SK-N-SH treated with all-trans-retinoic acid at 6 μM for 48 hours (cell line): ENCODE measurements at regions not wholly inside any gene's neighbourhood (a gene's known extent, or its start where the extent isn't known, plus 50 kb on each side); places are given as distances from the start of the nearest gene placed in this dataset.

Source experiments
- ARNTL ChIP-seq: fragments of 450-650 bp; formaldehyde crosslinking; IDR thresholded peaks from 2 replicates; pipeline ENCODE4 v1.5.0; 2020; ENCODE audit warnings: low read depth, mild to moderate bottlenecking, moderate library complexity, borderline replicate concordance
- BACH2 ChIP-seq: fragments of 250-450 bp; sonication (Bioruptor Pico); IDR thresholded peaks from 2 replicates; pipeline ENCODE4 v1.9.0; 2021; ENCODE audit warnings: mild to moderate bottlenecking, borderline replicate concordance
- CSRNP3 ChIP-seq: fragments of 250-450 bp; sonication (Bioruptor Pico); IDR thresholded peaks from 2 replicates; pipeline ENCODE4 v1.5.1; 2021; ENCODE audit warnings: mild to moderate bottlenecking, moderate library complexity
- GLIS3 ChIP-seq: fragments of 250-450 bp; sonication (Bioruptor Pico); IDR thresholded peaks from 2 replicates; pipeline ENCODE4 v1.5.0; 2020; ENCODE audit warnings: mild to moderate bottlenecking, moderate library complexity
- ISL1 ChIP-seq: fragments of 250-450 bp; sonication (Bioruptor Pico); IDR thresholded peaks from 2 replicates; pipeline ENCODE4 v2.1.2; 2022; ENCODE audit warnings: mild to moderate bottlenecking, moderate library complexity
- OSR1 ChIP-seq: fragments of 250-450 bp; sonication (Bioruptor Pico); IDR thresholded peaks from 2 replicates; pipeline ENCODE4 v1.8.0; 2022; ENCODE audit warnings: moderate library complexity, mild to moderate bottlenecking, inconsistent platforms
- PATZ1 ChIP-seq: fragments of 250-450 bp; sonication (Bioruptor Pico); IDR thresholded peaks from 2 replicates; pipeline ENCODE4 v1.8.0; 2020; ENCODE audit warnings: mild to moderate bottlenecking, moderate library complexity, borderline replicate concordance
- POU6F1 ChIP-seq: fragments of 250-450 bp; sonication (Bioruptor Pico); IDR thresholded peaks from 2 replicates; pipeline ENCODE4 v1.8.0; 2021; ENCODE audit warnings: low read depth, mild to moderate bottlenecking, moderate library complexity, borderline replicate concordance
- RARB ChIP-seq: fragments of 250-450 bp; sonication (Bioruptor Pico); IDR thresholded peaks from 2 replicates; pipeline ENCODE4 v1.8.0; 2021; ENCODE audit warnings: mild to moderate bottlenecking, moderate library complexity
- TCF4 ChIP-seq: fragments of 250-450 bp; sonication (Bioruptor Pico); IDR thresholded peaks from 2 replicates; pipeline ENCODE4 v1.8.0; 2021; ENCODE audit warnings: mild to moderate bottlenecking, moderate library complexity, borderline replicate concordance
- TOX ChIP-seq: fragments of 250-450 bp; sonication (Bioruptor Pico); IDR thresholded peaks from 2 replicates; pipeline ENCODE4 v1.8.0; 2021; ENCODE audit warnings: mild to moderate bottlenecking, moderate library complexity, borderline replicate concordance
- TSHZ2 ChIP-seq: fragments of 250-450 bp; sonication (Bioruptor Pico); IDR thresholded peaks from 2 replicates; pipeline ENCODE4 v1.5.0; 2020; ENCODE audit warnings: mild to moderate bottlenecking, moderate library complexity
- ZFP30 ChIP-seq: fragments of 450-650 bp; formaldehyde crosslinking; IDR thresholded peaks from 2 replicates; pipeline ENCODE4 v1.5.0; 2022; ENCODE audit warnings: mild to moderate bottlenecking, moderate library complexity
- ZNF70 ChIP-seq: fragments of 450-650 bp; formaldehyde crosslinking; IDR thresholded peaks from 2 replicates; pipeline ENCODE4 v1.5.0; 2020; ENCODE audit warnings: mild to moderate bottlenecking, moderate library complexity

GRCh38 chr10:4250587-4250887 is 465.5 kb upstream of the KLF6 start:
- TF ChIP-seq TSHZ2 (no peak), RARB (no peak), CSRNP3 (CRISPR knock-in tag) (no peak), PATZ1 (CRISPR knock-in tag) (no peak), OSR1 (CRISPR knock-in tag) (no peak), TOX (CRISPR knock-in tag) (no peak), TCF4 (CRISPR knock-in tag) (no peak), ZNF70 (CRISPR knock-in tag) (no peak), BACH2 (CRISPR knock-in tag) (no peak), ARNTL (no peak), ISL1 (no peak), GLIS3 (no peak), POU6F1 (no peak), ZFP30 (no peak)
